ENCODE measurements at regions not wholly inside any gene's neighbourhood (a gene's known extent, or its start where the extent isn't known, plus 50 kb on each side); places are given as distances from the start of the nearest gene placed in this dataset.

DNA sequence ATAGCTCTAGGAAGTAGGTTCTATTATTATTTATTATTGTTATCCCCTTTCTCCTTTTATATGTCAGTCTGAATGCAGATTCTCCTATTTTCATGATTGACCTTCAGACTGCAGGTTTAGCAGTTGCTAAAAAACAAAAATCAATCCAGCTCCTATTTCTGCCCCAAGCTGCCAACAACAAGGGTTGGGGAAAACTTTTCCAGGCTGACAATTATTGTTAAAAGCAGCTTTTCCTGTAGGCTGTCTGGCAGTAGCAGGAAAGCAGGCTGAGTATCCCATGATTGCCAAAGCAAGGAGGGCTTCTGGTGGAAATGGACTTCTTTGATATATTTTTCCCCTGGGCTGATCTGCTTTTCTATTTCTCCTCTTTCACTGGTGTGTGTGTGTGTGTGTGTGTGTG lies 78.0 kb upstream of the CTLA4 start:
- no peak for TF ChIP-seq FOXP2 (optimal IDR thresholded peaks at IDR 0.05; ENCODE audit: control extremely low read depth, extremely low read length, insufficient read depth)
- TF ChIP-seq EZH2 (IDR thresholded peaks at IDR 0.05): no peak
- no peak for DNase-seq (ENCODE audit: low read depth, low spot score)
- H3K36me3 ChIP-seq (ENCODE audit: insufficient read depth, low read length): no peaks in the 10 kb centered on the region

DNA sequence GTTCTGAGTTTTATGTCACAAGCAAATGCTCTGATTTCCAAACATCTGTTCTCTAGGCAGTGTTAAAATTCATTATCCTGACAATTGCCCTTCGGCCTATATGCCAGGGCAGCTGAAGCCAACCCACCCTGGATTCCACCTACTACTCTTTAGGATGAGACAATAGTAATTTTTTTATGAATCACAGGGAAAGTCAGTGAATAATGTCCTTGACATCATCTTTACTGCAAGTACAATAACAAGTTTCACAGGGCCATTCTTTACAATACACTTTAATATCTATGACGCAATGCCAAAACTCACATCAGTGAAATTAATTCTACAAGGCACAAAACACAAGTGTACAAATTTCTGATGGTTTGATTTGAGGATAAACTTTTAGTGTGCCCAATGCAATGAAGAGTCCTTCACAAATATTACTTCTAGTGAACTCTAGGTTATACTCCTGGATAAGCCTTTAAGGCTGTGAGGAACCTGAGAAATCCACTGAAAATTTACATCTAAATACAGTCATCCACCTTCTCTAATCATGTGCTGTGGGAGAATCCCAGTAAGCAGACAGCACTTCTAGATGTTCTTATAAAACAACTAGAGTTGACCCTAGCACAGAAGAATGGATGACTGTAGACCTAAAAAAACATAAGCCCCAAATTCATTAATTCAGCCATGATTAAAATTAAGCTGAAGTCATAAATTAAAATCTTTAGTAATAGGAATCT lies 77.3 kb upstream of the CTLA4 start:
- DNase-seq (ENCODE audit: low read depth, low spot score): no peak
- no peaks in the 10 kb centered on the region for H3K36me3 ChIP-seq (ENCODE audit: insufficient read depth, low read length)
- H3K9me3 ChIP-seq (ENCODE audit: low read depth, low read length): no peaks in the 10 kb centered on the region
- H3K9ac ChIP-seq (ENCODE audit: insufficient read length): no peak overlapping the region
- H3K27ac ChIP-seq: no peak overlapping the region
- TF ChIP-seq FOXP2 (optimal IDR thresholded peaks at IDR 0.05; ENCODE audit: control extremely low read depth, extremely low read length, insufficient read depth) (no peak), POLR2AphosphoS5 (IDR thresholded peaks at IDR 0.05; ENCODE audit: borderline replicate concordance, low read depth, low read length) (no peak), EZH2 (IDR thresholded peaks at IDR 0.05) (no peak)
- H3K4me3 ChIP-seq: no peak overlapping the region

More for the DNA sequence above, 78.0 kb upstream of the CTLA4 start:
- Histone ChIP-seq H3K4me3 (no peak overlapping the region), H3K9me3 (ENCODE audit: low read depth, low read length) (no peaks in the 10 kb centered on the region), H3K27ac (no peak overlapping the region), H3K9ac (ENCODE audit: insufficient read length) (no peak overlapping the region)

DNA sequence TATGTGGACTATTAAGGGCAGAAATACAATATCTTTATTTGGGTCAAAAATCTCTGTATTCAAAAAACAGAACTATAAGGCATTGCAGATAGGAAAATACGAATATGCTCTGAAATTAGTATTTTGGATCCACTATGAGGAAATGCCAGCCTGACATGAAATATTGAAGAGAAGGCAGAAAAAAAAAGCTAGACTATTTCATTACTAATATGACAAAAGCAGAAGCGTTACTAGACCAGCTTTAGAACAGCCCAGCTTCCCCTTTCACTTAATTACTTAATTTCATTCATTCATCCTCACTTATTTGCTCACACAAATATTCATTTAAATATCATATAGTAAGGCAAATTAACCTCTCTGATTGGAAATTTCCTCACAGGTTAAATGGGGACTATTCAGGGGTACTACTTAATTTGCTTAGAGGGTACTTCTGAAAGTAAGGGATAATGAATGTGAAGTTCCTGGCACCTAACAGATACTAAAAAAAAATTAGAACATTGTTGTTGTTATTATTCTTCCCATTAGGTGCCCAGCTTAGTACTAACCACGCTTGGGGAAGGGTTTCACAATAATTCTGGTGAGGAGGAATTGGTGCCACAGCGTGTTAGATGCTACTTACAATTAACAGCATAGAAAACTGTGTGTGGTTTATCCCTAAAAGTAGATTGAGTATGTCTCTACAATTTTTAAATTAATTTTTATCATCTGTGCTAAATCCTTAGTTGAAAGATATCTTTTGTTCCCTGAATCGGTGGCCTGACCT lies 71.1 kb upstream of the CTLA4 start:
- Histone ChIP-seq H3K27ac (no peak overlapping the region), H3K36me3 (ENCODE audit: insufficient read depth, low read length) (no peaks in the 10 kb centered on the region), H3K4me3 (no peak overlapping the region), H3K9me3 (ENCODE audit: low read depth, low read length) (no peaks in the 10 kb centered on the region), H3K9ac (ENCODE audit: insufficient read length) (no peak overlapping the region)
- TF ChIP-seq POLR2AphosphoS5 (IDR thresholded peaks at IDR 0.05; ENCODE audit: borderline replicate concordance, low read depth, low read length) (no peak), EZH2 (IDR thresholded peaks at IDR 0.05) (no peak), FOXP2 (optimal IDR thresholded peaks at IDR 0.05; ENCODE audit: control extremely low read depth, extremely low read length, insufficient read depth) (no peak)
- DNase-seq (ENCODE audit: low read depth, low spot score): no peak

DNA sequence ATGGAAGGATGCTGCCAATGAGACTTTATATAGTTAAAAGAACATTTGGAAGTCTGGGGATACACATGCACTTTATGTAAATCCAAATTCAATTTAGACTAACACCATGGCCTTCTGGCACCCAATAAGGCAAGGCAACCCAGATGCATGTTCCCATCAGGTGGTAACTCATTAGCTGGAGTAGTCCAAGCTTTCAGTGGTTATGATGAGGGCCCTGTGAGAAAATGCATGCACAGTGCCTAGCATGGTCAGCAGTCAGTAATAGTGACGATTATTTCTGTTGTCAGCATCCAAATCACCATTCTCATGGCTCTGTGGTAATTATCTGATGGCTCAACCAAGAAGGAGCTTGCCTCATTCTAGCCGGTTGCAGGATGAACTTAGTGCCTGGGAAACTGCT lies 70.3 kb upstream of the CTLA4 start:
- Histone ChIP-seq H3K4me3 (no peak overlapping the region), H3K36me3 (ENCODE audit: insufficient read depth, low read length) (no peaks in the 10 kb centered on the region), H3K27ac (no peak overlapping the region), H3K9ac (ENCODE audit: insufficient read length) (no peak overlapping the region), H3K9me3 (ENCODE audit: low read depth, low read length) (no peaks in the 10 kb centered on the region)
- no peak for TF ChIP-seq POLR2AphosphoS5 (IDR thresholded peaks at IDR 0.05; ENCODE audit: borderline replicate concordance, low read depth, low read length)
- TF ChIP-seq FOXP2 (optimal IDR thresholded peaks at IDR 0.05; ENCODE audit: control extremely low read depth, extremely low read length, insufficient read depth): no peak
- TF ChIP-seq EZH2 (IDR thresholded peaks at IDR 0.05): no peak
- DNase-seq (ENCODE audit: low read depth, low spot score): no peak

DNA sequence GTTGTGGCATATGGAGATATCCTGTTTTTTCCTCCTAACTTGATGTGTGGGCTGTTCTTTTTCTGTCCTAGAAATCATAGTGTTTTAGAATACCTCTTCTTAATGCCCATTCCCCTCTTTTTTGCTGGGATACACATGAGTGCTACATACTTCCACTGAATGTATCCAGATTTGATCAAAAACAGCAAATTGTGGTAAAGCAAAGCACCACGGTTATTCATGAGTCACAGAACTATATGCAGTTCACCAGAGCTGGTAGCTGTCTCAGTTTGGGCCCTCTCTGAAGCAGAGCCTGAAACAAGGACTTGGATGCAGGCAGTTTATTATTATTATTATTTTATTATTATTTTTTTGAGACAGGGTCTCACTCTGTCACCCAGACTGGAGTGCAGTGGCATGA lies 69.9 kb upstream of the CTLA4 start:
- Histone ChIP-seq H3K36me3 (ENCODE audit: insufficient read depth, low read length) (no peaks in the 10 kb centered on the region), H3K9ac (ENCODE audit: insufficient read length) (no peak overlapping the region), H3K4me3 (no peak overlapping the region), H3K27ac (no peak overlapping the region), H3K9me3 (ENCODE audit: low read depth, low read length) (no peaks in the 10 kb centered on the region)
- DNase-seq (ENCODE audit: low read depth, low spot score): no peak
- no peak for TF ChIP-seq EZH2 (IDR thresholded peaks at IDR 0.05)
- TF ChIP-seq POLR2AphosphoS5 (IDR thresholded peaks at IDR 0.05; ENCODE audit: borderline replicate concordance, low read depth, low read length): no peak
- TF ChIP-seq FOXP2 (optimal IDR thresholded peaks at IDR 0.05; ENCODE audit: control extremely low read depth, extremely low read length, insufficient read depth): no peak

DNA sequence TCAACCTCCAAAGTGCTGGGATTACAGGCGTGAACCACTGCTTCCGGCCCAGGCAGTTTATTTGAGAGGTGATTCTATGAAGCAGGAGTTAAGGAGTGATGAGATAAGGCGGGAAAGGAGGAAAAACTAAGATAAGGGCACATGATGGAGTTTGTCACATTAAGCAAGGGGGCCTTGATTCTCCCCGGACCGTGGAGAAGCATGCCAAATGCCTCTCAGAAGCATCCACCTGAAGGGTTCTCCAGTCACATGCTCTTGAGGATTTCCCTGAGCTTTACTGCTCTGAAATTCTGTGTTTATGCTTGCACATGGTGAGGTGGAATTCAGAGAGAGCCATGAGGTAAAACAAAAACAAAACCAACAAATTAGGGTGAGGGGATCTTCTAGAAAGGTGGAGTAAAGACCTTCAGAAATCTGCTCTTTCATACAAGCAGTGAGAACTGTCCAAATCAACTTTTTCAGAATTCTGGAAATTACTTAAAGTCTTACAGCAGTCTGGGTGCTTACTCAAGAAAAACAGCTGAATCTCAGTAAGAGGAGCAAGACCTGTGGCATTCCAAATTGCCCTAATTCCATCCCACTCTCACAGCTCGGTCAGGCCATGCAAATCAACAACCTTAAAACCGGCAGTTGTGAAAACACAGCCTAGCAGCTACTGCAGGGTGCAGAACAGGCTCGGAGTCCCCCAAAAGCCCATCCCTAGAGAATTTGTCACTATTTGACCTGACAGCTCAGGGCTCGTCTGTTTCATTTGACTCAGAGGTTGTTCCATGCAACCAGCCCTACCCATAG lies 69.1 kb upstream of the CTLA4 start:
- H3K9ac ChIP-seq (ENCODE audit: insufficient read length): no peak overlapping the region
- TF ChIP-seq EZH2 (IDR thresholded peaks at IDR 0.05): no peak
- no peak for TF ChIP-seq POLR2AphosphoS5 (IDR thresholded peaks at IDR 0.05; ENCODE audit: borderline replicate concordance, low read depth, low read length)
- no peak for TF ChIP-seq FOXP2 (optimal IDR thresholded peaks at IDR 0.05; ENCODE audit: control extremely low read depth, extremely low read length, insufficient read depth)
- DNase-seq (ENCODE audit: low read depth, low spot score): no peak
- no peak overlapping the region for H3K4me3 ChIP-seq
- no peaks in the 10 kb centered on the region for H3K36me3 ChIP-seq (ENCODE audit: insufficient read depth, low read length)
- H3K9me3 ChIP-seq (ENCODE audit: low read depth, low read length): no peaks in the 10 kb centered on the region
- no peak overlapping the region for H3K27ac ChIP-seq

DNA sequence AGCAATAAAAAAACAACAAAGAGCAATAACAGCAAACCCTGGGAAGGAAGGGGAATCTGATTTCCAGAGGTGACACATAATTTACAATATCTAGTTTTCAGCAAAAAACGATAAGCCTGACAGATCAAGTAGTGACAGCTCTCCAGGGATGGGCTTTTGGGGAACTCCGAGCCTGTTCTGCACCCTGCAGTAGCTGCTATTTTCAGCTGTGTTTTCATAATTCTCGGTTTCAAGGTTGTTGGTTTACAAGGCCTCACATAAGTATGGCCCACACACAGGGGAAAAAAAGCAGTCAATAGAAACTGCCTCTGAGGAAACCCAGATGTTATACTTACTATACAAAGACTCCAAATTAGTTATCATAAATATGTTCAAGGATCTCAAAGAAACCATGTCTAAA lies 67.7 kb upstream of the CTLA4 start:
- H3K4me3 ChIP-seq: no peak overlapping the region
- H3K36me3 ChIP-seq (ENCODE audit: insufficient read depth, low read length): no peaks in the 10 kb centered on the region
- no peak overlapping the region for H3K9ac ChIP-seq (ENCODE audit: insufficient read length)
- H3K27ac ChIP-seq: no peak overlapping the region
- no peak for DNase-seq (ENCODE audit: low read depth, low spot score)
- no peaks in the 10 kb centered on the region for H3K9me3 ChIP-seq (ENCODE audit: low read depth, low read length)
- TF ChIP-seq FOXP2 (optimal IDR thresholded peaks at IDR 0.05; ENCODE audit: control extremely low read depth, extremely low read length, insufficient read depth) (no peak), POLR2AphosphoS5 (IDR thresholded peaks at IDR 0.05; ENCODE audit: borderline replicate concordance, low read depth, low read length) (no peak), EZH2 (IDR thresholded peaks at IDR 0.05) (no peak)

DNA sequence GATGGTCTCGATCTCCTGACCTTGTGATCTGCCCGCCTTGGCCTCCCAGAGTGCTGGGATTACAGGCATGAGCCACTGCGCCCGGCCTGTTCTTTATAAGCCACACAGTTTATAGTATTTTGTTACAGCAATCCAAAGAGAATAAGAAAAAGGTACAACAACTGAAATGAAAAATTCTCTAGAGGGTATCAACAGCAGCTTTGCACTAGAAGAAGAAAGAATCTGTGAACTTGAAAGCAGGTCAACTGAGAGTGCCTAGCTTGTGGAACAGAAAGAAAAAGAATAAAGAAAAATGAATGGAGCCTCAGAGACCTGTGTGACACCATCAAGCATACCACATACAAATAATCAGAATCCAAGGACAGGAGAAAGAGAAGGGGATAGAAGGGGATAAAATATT lies 66.8 kb upstream of the CTLA4 start:
- TF ChIP-seq FOXP2 (optimal IDR thresholded peaks at IDR 0.05; ENCODE audit: control extremely low read depth, extremely low read length, insufficient read depth): no peak
- TF ChIP-seq EZH2 (IDR thresholded peaks at IDR 0.05): no peak
- Histone ChIP-seq H3K4me3 (no peak overlapping the region), H3K36me3 (ENCODE audit: insufficient read depth, low read length) (no peaks in the 10 kb centered on the region), H3K9me3 (ENCODE audit: low read depth, low read length) (peaks cover 2% of the 10 kb centered on the region; the same call in 1 of the 2 replicates), H3K9ac (ENCODE audit: insufficient read length) (no peak overlapping the region), H3K27ac (no peak overlapping the region)
- DNase-seq (ENCODE audit: low read depth, low spot score): no peak
